Stimulated activated CD4-positive, alpha-beta T cell treated with anti-CD3 and anti-CD28 coated beads, Interleukin-15, amount 100 ng/mL, for 24 hours (primary cell): ENCODE measurements at regions not wholly inside any gene's neighbourhood (a gene's known extent, or its start where the extent isn't known, plus 50 kb on each side); places are given as distances from the start of the nearest gene placed in this dataset.

Experiments used
- DNase-seq: peaks from one replicate; pipeline ENCODE4 v3.0.0-alpha.2; 2020

DNA sequence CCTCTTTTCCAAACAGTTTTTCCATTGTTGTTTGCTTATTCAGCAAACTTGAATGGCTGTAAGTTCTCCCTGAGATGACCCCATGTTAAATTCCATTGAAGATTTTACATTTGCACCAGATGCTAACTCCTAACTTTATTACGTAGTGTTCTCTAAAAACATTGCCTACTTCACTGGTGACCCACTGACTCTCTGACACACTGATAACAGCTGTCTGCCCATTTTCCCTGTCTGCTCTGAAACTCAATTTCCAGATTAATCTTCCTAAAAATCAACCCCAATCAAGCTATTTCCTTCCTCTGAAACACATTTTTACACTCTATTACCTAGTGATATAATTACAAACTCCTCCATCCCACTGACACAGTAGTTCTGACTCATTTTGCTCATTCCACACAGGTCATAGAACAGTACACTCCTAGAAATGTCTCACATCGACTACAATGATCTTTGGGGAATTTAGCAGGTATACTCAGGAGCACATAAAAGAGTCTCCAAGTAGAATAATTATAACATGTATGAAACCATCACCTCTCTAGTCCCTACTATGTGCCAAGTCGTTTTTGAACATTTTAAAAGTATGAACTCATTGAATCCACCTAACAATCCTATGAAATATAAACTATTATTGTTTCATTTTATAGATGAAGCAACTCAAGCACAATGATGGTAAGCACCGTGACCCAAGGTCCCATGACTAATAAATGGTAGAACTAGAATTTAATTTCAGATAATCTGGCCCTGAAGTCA, 210.9 kb downstream of the SLIT2 start:
- DNase-seq, result no peak

DNA sequence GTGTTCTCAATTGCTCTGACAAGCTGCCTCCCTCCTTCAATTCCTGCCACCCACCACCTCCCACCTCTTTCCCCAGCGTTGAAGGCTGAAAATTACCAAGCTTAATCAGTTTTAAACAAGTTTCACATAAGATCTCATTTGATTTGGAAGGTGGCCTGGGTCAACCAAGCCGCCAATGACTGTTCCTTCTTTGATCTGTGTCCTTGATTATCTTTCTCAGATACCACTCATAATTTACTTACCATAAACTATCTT, 211.4 kb downstream of the SLIT2 start:
- DNase-seq, result no peak

DNA sequence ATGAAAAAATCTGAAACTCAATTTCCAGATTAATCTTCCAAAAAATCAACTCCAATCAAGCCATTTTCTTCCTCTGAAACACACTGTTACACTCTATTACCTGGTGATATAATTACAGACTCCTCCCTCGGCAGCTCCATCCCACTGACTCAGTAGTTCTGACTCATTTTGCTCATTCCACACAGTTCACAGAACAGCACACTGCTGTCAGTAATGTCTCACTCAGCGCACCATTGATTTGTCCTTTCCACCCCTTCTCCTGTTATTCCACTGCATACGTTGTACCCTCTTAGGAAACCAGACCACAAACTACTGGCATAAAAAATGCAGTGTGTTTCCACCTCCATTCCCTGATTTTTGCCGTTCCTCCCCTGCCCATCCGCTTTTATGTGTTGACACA, 212.7 kb downstream of the SLIT2 start:
- DNase-seq, result no peak

DNA sequence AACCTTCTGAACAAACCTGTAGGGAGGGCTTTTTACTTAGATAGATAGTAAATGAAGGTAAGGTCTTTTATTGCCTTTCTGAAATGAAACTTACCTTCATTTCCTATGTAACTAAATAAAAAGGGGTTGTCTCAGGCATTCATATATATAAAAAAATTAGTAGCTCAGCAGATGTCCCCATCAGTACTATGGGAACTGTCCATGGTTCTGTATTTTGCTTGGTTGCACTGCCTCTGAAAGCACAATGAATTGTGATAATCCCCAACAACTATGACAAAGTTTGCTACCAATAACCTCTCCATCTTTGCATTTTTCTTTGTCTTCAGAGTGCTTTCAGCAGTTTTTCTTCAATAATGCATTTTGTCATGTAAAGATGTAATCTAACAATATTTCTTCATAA, 222.4 kb downstream of the SLIT2 start:
- DNase-seq, result no peak

DNA sequence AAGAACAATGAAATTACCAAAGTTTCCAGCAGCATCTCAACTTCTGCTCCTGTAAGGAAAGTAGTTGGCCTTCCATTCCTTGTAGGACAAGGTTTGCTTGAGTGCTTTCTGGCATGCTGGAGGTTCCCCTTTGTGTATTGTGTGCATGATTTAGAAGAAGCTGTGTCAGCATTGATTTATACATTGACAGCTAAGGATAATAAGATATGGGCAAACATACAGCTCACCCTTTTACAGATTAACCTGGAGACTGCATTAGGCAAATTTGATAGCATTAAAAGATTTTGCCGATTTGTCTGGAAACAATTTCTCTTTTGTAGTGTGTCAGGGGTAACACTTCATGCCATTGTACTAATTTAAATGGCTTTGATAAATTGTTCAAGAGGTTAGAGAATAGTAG, 221.8 kb upstream of the PACRGL start:
- no peak for DNase-seq

DNA sequence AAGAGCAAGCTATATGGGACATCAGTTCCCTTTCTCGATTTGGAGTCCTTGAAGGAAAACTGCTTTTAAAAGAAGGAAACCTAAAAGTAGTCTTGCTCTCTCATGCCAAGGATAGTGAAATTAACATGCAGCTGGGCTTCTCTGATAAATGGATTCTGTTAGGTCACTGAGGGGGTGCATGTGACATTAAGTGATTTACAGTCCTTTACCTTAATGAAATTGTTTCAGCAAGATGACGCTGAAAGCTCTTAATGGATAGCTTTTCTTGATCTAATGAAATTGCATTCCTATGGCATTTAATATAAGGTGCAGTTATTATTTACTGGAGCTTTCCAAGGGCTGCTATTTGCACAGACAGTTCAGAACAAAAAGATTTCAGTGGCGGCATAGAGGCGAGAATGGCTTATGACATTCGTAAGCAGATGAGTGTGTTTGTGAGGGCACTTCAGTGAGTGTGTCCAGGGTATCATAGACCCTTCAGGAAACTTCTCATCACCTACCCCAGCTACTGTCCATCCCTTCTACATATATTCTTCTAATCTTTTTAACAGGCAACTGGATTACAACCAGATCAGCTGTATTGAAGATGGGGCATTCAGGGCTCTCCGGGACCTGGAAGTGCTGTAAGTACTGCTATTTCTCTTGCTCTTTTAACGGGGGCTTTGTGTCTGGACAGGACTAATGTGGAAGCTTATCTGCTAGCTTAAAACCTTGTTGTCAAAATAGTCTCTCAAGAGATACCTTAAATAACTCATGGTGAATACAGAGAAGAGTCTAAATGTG, 219.9 kb upstream of the PACRGL start:
- no peak for DNase-seq

DNA sequence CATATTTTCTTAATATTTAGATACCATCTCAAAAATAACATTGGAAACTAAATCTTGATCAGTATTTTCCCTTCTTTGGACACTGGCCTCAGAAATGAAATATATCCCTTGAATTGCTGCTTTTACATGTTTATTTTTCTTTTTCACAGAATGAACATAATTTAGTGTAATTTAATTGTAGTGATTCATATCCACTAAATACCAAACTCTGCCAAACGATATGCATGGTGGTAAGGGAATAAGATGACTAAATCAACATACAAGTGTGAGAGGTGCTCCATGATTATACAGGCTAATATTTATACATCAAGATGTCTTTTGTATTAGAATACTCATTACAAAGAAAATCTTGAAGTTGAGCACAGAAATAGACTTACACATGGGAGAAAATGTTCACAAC, 216.8 kb upstream of the PACRGL start:
- DNase-seq, result no peak

DNA sequence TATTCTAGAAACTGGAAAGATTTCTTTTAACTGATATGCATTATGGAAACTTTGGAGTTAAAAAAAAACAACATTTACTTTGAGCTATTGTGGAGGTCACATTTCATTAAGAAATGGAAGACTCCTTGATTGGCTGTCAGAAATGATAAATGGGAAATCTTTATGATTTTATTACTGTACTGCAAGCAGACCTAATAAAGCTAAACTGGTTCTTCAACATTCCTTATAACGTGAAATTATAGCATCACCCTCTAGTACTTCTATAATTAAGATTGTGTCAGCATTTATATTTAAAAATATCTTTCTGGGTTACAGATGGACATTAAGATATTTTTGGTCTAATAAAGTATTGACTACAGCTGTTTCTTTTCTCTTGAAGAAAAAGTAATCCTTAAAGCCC, 213.8 kb upstream of the PACRGL start:
- DNase-seq, result no peak

DNA sequence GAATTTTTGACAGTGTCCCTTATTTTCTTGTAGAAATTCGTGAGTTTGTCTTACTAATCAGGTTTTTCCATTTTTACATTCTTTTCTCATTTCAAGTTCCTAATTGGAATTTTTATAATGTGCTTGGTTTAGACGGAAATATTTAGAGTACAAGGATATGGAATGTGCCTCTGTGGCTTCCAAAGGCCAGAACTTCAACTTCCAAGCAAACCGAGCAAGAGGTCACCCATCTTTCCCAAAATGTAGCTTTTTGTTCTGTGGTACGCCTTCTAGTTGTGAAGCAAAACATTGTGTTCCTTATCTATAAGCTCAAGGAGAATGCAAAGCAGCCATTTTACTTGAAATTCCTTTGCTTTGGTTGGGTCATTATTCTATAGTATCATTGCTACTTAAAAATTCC, 212.8 kb upstream of the PACRGL start:
- no peak for DNase-seq

DNA sequence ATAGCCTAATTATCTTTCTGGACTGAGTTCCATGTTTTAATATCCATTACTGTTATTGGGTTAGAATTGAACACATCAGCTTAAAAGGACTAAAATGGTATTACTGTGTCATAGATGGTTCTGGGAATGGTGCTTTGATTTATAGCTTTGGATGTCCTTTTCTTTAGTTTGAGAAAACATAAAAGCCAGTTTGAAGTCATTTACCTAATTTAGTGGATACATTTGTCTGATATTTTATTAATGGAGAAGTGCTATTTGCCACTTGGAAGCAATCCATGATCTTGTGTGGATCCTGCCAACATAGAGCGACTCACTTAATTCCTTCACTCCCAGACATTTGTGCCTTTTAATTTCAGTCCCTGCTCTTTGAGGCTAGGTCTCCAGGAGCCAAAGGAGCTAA, 212.4 kb upstream of the PACRGL start:
- no peak for DNase-seq

DNA sequence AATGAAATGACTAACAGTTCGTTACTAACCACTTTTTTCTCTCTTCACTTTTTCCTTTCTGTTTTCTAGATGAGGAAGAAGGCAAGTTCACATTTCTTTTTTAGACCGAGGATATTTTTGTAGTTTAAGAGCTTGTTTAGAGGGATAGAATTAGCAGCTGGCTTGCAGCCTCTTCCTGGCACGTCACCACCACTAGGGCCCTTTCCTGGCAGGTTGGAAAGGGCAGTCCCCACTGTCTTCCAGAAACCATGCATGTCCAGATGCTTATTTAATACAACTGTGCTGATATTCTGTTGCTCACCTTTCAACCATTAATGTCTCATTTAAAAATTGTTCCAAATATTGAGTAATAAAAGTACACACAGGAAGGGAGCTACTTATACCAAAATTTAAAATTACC, 209.5 kb upstream of the PACRGL start:
- DNase-seq, result no peak

DNA sequence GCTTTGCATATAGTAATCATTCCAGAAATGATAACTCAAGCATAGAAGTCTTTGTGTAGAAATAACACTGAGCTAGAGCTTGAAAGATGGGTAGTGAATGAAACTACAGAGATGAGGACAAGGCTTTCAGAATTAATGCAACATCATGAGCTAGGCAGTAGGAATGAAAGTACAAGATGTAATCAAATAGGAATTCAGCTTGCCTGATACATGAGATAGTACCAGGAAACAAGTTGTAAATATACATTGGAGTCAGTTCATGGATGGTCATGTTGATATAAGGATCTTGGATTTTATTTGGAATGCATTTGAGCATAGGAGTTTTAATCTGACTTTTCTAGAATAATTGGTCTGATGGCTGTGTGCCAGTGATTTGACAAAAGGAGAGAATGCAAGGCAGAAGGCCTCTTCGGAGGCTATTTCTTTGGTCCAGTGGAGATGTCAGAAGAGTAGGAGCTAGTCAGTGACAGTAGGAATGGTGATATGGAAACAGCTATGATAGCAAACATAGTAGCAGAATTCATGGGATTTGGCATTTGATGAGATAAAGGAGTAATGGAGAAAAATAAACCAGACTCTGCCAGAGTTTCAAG, 206.4 kb upstream of the PACRGL start:
- DNase-seq, result no peak

DNA sequence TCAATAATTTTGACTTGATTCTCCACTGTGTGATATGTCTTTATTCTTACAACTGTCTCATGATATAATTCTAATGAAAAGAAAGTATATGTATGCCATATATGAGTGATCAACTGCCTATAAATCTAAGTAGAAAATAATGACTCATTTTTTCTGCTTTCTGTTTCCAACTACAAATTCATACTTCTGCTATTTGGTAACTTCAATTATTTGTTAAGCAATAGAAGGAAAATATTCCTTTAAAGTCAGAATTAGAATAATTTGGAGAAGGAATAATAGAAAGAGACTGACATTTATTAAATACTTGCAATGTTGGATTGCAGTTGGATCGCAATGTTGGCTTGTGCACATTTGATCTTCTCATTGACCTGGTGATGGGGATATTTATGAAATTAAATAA, 204.2 kb upstream of the PACRGL start:
- no peak for DNase-seq

DNA sequence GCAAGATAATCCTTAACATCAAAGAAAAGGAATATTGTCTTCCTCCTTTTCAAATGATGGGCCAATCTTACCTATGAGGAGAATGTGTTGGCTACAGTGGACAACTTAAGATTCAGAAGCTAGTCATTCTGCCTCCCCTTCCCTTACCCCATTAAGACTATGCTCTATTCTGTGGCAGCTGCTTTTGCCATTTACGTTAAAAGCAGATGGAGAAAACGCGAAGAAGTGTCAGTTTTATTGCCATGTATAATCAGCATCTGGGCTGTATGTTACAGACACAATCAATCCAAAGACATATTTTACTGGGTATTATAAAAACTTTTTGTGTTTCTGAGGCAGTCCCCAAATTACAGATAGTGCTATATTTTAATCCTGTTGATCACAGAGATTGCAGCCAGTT, 196.1 kb upstream of the PACRGL start:
- DNase-seq, result no peak

DNA sequence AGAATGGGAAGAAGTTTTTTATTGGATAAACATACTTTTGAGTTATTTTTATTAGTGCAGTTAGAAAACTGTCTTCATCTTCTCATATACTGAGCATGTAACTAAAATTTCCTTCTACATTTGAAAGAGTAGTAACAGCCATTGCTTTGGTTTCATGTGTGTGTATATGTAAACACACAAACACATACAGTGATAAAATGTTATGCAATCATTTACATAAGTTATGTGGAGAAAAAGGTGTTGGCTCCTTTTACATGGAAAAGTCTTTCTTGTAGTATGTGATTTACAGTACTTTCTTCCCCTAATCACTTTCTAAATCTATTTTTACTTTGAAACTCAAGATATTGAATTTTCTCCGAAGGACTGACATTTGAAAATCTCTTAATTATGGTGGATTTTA, 194.3 kb upstream of the PACRGL start:
- no peak for DNase-seq

DNA sequence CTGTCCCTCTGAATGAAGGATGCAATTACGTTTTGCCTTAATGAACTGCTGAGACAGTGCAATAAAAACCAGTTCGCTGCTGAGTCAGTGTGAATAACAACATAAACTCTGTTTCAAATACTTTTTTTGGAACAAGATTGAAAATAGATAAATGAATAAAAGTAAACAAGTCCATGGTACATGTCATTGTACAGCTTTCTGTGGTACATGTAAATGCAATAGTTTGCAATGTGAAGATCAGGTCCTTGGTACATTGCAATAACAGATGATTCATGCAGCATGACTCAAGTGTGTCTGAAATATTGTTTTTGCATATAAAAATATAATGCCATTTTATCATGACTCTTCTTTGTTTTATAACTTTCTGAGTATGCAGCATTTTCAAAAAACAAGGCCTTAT, 193.4 kb upstream of the PACRGL start:
- no peak for DNase-seq

DNA sequence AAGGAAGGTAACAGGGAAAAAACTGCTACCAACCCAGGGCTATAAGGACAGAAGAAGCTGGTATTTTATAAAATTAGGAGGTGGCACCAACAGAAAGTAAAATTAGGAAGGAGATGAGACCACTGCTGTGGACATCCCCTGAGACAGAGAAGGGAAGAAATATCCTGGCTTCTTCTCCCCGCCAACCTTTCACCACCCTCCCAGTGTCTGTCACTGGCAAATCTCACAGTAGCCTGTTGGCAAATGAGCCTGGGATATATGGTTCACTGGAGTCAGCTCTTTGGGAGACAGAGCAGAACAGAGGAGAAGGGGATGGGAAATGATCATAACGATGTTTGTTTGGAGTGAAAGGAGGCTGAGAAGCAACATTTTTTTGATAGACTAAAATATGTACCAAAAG, 190.9 kb upstream of the PACRGL start:
- no peak for DNase-seq

DNA sequence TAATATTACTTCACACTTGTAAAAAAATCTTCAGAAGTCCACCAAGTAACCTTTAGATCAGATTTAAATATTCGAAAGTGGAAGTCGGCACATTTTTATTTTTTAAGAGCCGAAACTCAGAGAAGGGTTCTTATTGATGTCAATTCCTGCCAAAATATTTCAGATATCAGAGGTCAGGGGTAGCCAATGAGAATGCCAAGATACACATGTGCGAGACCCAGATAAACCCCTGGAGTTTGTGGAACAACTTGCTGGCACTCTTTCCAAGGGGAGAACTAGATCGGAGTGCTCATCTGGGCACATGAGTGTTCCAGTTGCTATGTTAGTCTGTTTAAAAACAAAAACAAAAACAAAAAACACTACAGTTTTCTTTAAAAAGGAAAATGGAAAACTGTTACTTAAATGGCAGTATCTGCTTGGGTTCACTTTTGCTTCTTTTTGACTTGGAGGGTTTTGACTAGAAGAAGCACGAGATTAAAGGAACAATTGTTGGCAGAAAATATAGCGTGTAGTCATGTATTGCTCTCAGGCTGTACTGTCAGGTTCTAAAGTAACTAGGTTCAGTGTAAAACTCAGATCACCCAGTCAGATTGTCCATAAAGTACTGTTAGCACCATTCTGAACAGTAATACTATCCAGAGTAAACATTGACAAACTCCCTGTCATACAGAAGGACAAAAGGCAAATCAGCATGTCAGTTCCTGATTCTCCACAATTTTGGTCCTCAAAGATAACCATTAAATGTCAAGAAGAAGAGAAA, 188.0 kb upstream of the PACRGL start:
- DNase-seq, result no peak

DNA sequence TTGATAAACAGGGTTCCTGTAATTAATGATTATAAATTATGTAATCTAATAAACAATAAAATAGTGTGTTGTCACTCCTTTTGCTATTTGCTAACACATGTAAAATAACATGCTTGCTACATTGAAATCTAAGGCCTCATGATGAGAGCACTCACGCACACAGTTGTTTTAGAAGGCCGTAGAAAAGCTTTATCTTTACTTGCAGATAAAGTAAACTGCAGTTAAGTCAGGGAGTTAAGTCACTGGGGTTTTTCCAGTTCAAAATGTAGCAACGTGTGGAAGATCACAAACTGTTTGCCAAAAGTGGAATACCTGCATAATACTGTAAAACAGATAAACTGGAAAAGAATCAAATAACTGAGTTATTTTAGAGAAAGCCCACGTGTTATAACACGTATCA, 187.3 kb upstream of the PACRGL start:
- DNase-seq, result no peak

DNA sequence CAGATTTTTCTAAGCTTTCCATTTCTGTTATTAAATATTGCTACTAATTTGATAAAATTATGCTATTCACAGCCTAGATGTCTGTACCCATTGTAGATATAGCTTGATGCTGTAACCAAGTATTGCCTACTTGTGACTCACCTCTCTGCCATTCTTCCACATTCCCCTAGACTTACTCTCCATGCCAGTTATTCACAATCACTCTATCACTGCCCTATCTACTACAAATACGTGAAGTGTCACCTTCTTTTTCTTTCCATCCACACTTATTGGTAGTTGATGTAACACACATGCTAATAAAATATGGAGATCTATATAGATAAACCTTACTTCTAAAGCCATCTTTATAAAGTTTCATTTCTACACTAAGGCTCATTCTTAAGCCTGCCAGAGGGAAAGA, 179.4 kb upstream of the PACRGL start:
- DNase-seq, result no peak

DNA sequence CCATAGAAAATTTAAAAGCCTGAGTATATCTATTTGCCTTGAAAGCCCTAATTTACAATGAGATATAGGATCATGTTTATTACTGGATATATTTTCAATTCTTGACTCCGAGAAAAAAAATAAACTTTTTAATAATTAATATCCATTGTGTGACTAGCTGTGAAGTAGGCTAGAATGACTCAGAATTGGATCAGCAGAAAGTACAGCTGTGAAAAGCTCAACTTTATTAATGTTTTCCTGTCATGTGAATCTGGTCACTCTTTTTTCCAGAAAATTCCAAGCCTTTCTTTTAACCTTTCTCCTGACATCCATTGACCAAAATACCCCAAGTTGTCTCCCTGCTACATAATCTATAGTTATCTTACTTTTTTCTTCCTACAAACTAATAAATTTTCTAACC, 171.8 kb upstream of the PACRGL start:
- DNase-seq, result no peak

DNA sequence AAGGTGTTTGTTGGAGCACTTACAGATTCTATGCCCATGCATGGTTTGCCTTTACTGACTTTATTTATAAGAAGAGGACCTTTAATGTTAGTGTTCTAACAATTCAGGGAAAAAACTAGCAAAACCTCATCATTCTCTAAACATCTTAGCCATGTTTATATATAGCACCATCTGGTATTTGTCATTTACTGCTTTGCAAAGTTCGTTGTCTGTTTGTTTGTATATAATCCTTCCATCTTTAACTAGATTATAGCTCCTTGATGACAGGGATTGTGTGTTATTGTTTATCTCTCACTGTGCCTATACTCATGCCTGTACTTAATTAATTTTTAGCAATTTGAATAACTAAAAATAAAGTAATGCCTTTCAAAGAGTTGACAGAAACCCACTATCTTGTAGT, 170.6 kb upstream of the PACRGL start:
- no peak for DNase-seq

DNA sequence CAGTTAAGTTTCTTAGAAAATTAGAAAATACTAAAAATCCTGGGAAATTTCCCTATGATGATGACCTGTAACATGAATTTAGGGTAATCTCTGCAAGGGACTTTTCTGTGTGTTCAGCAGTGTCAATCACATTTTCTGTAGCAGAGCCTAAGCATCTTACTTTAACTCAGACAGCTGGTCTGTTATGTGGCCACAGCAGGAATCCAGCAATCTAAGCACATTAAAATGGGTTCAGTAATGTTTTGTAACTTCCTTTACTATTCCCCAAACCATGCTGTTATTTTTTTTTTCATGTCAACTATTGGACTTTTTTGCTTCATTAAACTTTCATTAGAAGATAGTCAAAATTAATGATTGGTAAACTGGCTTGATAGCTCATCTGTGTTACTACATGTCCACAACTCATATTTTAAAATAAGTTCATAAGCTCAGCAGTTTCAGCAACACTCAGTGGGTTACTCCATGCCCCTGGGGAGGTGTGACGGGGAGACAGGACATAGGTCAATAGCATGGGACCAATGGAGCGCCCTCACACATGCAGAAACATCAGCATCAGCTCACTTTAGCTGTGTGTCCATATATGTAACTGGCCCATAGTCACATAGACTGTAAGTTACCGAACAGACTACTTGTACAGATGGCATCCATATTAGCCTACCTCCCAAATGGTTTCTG, 168.0 kb upstream of the PACRGL start:
- DNase-seq, result no peak
